ENCODE measurements at regions not wholly inside any gene's neighbourhood (a gene's known extent, or its start where the extent isn't known, plus 50 kb on each side); places are given as distances from the start of the nearest gene placed in this dataset.

GRCh38 chr21:35135481-35135880, 86.4 kb upstream of the RUNX1 start:
- TF ChIP-seq POLR2A (IDR thresholded peaks at IDR 0.05; ENCODE audit: low read length) (no peak), GATA1 (IDR thresholded peaks at IDR 0.05; ENCODE audit: low read depth, low read length) (no peak)

Measured in erythroblast (primary cell).